Tibial nerve (tissue), 4 donors: ENCODE measurements at regions not wholly inside any gene's neighbourhood (a gene's known extent, or its start where the extent isn't known, plus 50 kb on each side); places are given as distances from the start of the nearest gene placed in this dataset.

Experiments
- DNase-seq, 2 donors: peaks; one replicate each; pipeline ENCODE4 v3.0.0-alpha.2; 2019; ENCODE audit warnings: low spot score in 2 of 2
- H3K27ac ChIP-seq, 4 donors: fragments of 200-600 bp; sonication (generic) in 3 of 4; one replicate each; pipeline ENCODE4 v1.5.1; 2017 to 2019; ENCODE audit warnings: mild to moderate bottlenecking in 1 of 4
- H3K27me3 ChIP-seq, 2 donors: fragments of 200-600 bp; sonication (generic) in 1 of 2; one replicate each; pipeline versions ENCODE4 v1.5.1 to v1.6.0; 2017 to 2019
- H3K36me3 ChIP-seq, 3 donors: fragments of 200-600 bp; sonication (generic); one replicate each; pipeline ENCODE4 v1.5.1; 2018 to 2019
- H3K4me1 ChIP-seq, 4 donors: fragments of 200-600 bp; sonication (generic) in 3 of 4; one replicate each; pipeline ENCODE4 v1.5.1; 2017 to 2019
- H3K4me3 ChIP-seq, 4 donors: fragments of 200-600 bp; sonication (generic) in 3 of 4; one replicate each; pipeline ENCODE4 v1.5.1; 2017 to 2019; ENCODE audit warnings: mild to moderate bottlenecking in 1 of 4, moderate library complexity in 1 of 4
- H3K9me3 ChIP-seq, 4 donors: fragments of 200-600 bp; sonication (generic) in 3 of 4; one replicate each; pipeline ENCODE4 v1.5.1; 2017 to 2019
- CTCF ChIP-seq, 5 experiments: fragments of 200-600 bp in 3 of 5; fragments of 450-650 bp in 2 of 5; sonication (generic) in 3 of 5; IDR thresholded peaks; one replicate each; pipeline ENCODE4 v1.5.1; 2016 to 2019; ENCODE audit warnings: antibody characterized with exemption in 5 of 5, mild to moderate bottlenecking in 3 of 5, moderate library complexity in 2 of 5
- EP300 ChIP-seq, 2 donors: sonication (generic); formaldehyde crosslinking; IDR thresholded peaks; one replicate each; pipeline ENCODE4 v1.6.1; 2017; ENCODE audit warnings: antibody characterized with exemption in 2 of 2, mild to moderate bottlenecking in 1 of 2
- POLR2A ChIP-seq, 2 donors: fragments of 450-650 bp; IDR thresholded peaks; one replicate each; pipeline ENCODE4 v1.6.1; 2017; ENCODE audit warnings: antibody characterized with exemption in 2 of 2, mild to moderate bottlenecking in 2 of 2, moderate library complexity in 2 of 2
- whole genome bisulfite sequencing, 2 donors: methylation state at CpG; one replicate each; pipeline ENCODE4 v1.1.5; 2018; 5-methylcytosine and 5-hydroxymethylcytosine counted together

GRCh38 chr3:76943058-76943457 is 96.8 kb upstream of the ROBO2 start:
- Histone ChIP-seq H3K27me3 (no peaks in the 10 kb centered on the region), H3K36me3 (no peaks in the 10 kb centered on the region), H3K4me1 (no peaks in the 10 kb centered on the region), H3K4me3 (no peak overlapping the region), H3K9me3 (no peaks in the 10 kb centered on the region), H3K27ac (no peak overlapping the region)
- 46 to 54% methylated on average over 3 of the region's 3 CpGs for whole genome bisulfite sequencing, 2 donors
- TF ChIP-seq CTCF (IDR thresholded peaks at IDR 0.05) (no peak), EP300 (IDR thresholded peaks at IDR 0.05) (no peak), POLR2A (IDR thresholded peaks at IDR 0.05) (no peak)
- DNase-seq = no peak

- Histone ChIP-seq H3K4me1 (no peaks in the 10 kb centered on the region), H3K36me3 (no peaks in the 10 kb centered on the region), H3K27me3 (no peaks in the 10 kb centered on the region), H3K9me3 (no peaks in the 10 kb centered on the region), H3K4me3 (no peak overlapping the region), H3K27ac (no peak overlapping the region)
- 43 to 59% methylated on average over 3 of the region's 3 CpGs for WGBS, 2 donors
- no peak for DNase-seq
- no peak for TF ChIP-seq CTCF (IDR thresholded peaks at IDR 0.05)
- no peak for TF ChIP-seq EP300 (IDR thresholded peaks at IDR 0.05)
- no peak for TF ChIP-seq POLR2A (IDR thresholded peaks at IDR 0.05)
Measured at GRCh38 chr3:76943671-76944070, 96.2 kb upstream of the ROBO2 start.

GRCh38 chr3:76949033-76949432 is 90.9 kb upstream of the ROBO2 start:
- H3K9me3 ChIP-seq = no peaks in the 10 kb centered on the region
- WGBS, 2 donors = 90 to 94% methylated on average over 3 of the region's 3 CpGs
- TF ChIP-seq CTCF (IDR thresholded peaks at IDR 0.05) = no peak
- TF ChIP-seq POLR2A (IDR thresholded peaks at IDR 0.05) = no peak
- no peak for TF ChIP-seq EP300 (IDR thresholded peaks at IDR 0.05)
- H3K27me3 ChIP-seq = no peaks in the 10 kb centered on the region
- H3K4me1 ChIP-seq = no peaks in the 10 kb centered on the region
- DNase-seq = no peak
- no peaks in the 10 kb centered on the region for H3K36me3 ChIP-seq
- no peak overlapping the region for H3K4me3 ChIP-seq
- H3K27ac ChIP-seq = no peak overlapping the region

- WGBS, 2 donors = 84 to 92% methylated on average over 9 of the region's 9 CpGs
- H3K36me3 ChIP-seq = no peaks in the 10 kb centered on the region
- H3K27me3 ChIP-seq = no peaks in the 10 kb centered on the region
- H3K9me3 ChIP-seq = no peaks in the 10 kb centered on the region
- H3K4me1 ChIP-seq = no peaks in the 10 kb centered on the region
- no peak overlapping the region for H3K27ac ChIP-seq
- DNase-seq = no peak
- H3K4me3 ChIP-seq = no peak overlapping the region
- TF ChIP-seq EP300 (IDR thresholded peaks at IDR 0.05) = no peak
- TF ChIP-seq POLR2A (IDR thresholded peaks at IDR 0.05) = no peak
- TF ChIP-seq CTCF (IDR thresholded peaks at IDR 0.05) = no peak
Measured at GRCh38 chr3:76949462-76949861, 90.4 kb upstream of the ROBO2 start.

GRCh38 chr3:76950590-76950989 is 89.3 kb upstream of the ROBO2 start:
- TF ChIP-seq POLR2A (IDR thresholded peaks at IDR 0.05) (no peak), EP300 (IDR thresholded peaks at IDR 0.05) (no peak), CTCF (IDR thresholded peaks at IDR 0.05) (no peak)
- Histone ChIP-seq H3K4me1 (no peaks in the 10 kb centered on the region), H3K9me3 (no peaks in the 10 kb centered on the region), H3K27ac (no peak overlapping the region), H3K36me3 (no peaks in the 10 kb centered on the region), H3K4me3 (no peak overlapping the region), H3K27me3 (no peaks in the 10 kb centered on the region)
- no peak for DNase-seq
- 89 to 92% methylated on average over 3 of the region's 3 CpGs for WGBS, 2 donors
